ENCODE measurements at regions not wholly inside any gene's neighbourhood (a gene's known extent, or its start where the extent isn't known, plus 50 kb on each side); places are given as distances from the start of the nearest gene placed in this dataset.

GRCh38 chr1:104702731-104703130 lies 953.0 kb downstream of the AMY1C start:
- TF ChIP-seq TAF1 (IDR thresholded peaks at IDR 0.05; ENCODE audit: borderline replicate concordance, insufficient read depth, low read length) (no peak), POLR2AphosphoS5 (IDR thresholded peaks at IDR 0.05; ENCODE audit: low read depth, low read length) (no peak), FOXP2 (optimal IDR thresholded peaks at IDR 0.05; ENCODE audit: borderline replicate concordance, extremely low read depth, extremely low read length, insufficient read depth) (no peak)
